Esophagus mucosa (tissue), 1 donor: ENCODE measurements at regions not wholly inside any gene's neighbourhood (a gene's known extent, or its start where the extent isn't known, plus 50 kb on each side); places are given as distances from the start of the nearest gene placed in this dataset.
"Not testable (repeated sequence)": the region's sequence is repeated elsewhere in the genome, so short reads cannot be mapped to it uniquely, and the experiment has no call there.

Experiments used
- ATAC-seq: fragments of 200-7000 bp; cut with Tn5 transposase; one replicate; pipeline ENCODE4 v1.9.1; 2020
- donor health status: DM: yes; HTN: yes; CAD: no.

- ATAC-seq: no peak
These were observed 74.6 kb upstream of the TAB2 start for GRCh38 chr6:149242883-149243282.

GRCh38 chr6:149244105-149244504 lies 73.4 kb upstream of the TAB2 start:
- no peak for ATAC-seq

- ATAC-seq: peak; percentile 42
These were observed 70.7 kb upstream of the TAB2 start for GRCh38 chr6:149246691-149247384.

GRCh38 chr6:149247385-149247763 lies 70.1 kb upstream of the TAB2 start:
- ATAC-seq: no peak

- not testable (repeated sequence) for ATAC-seq
These were observed 69.2 kb upstream of the TAB2 start for GRCh38 chr6:149248263-149248662.

GRCh38 chr6:149248693-149249369 lies 68.7 kb upstream of the TAB2 start:
- ATAC-seq: peak; percentile 62

- no peak for ATAC-seq
These were observed 67.8 kb upstream of the TAB2 start for GRCh38 chr6:149249370-149250357.

GRCh38 chr6:149250951-149251350 lies 66.6 kb upstream of the TAB2 start:
- ATAC-seq: peak; percentile 30

GRCh38 chr6:149252622-149253021 lies 64.9 kb upstream of the TAB2 start:
- ATAC-seq: peak; percentile 25

GRCh38 chr6:149254253-149254652 lies 63.3 kb upstream of the TAB2 start:
- ATAC-seq: no peak

- ATAC-seq: no peak
These were observed 57.8 kb upstream of the TAB2 start for GRCh38 chr6:149259753-149260152.

GRCh38 chr6:149260214-149260874 lies 57.2 kb upstream of the TAB2 start:
- ATAC-seq: no peak

- no peak for ATAC-seq
These were observed 56.0 kb upstream of the TAB2 start for GRCh38 chr6:149261364-149262040.

- no peak for ATAC-seq
These were observed 54.2 kb upstream of the TAB2 start for GRCh38 chr6:149263321-149263720.

GRCh38 chr6:149264629-149265028 lies 52.9 kb upstream of the TAB2 start:
- no peak for ATAC-seq

- no peak for ATAC-seq
These were observed 51.6 kb upstream of the TAB2 start for GRCh38 chr6:149265945-149266344.

GRCh38 chr6:149266659-149267058 lies 50.9 kb upstream of the TAB2 start:
- ATAC-seq: no peak

- ATAC-seq: no peak
These were observed 50.4 kb upstream of the TAB2 start for GRCh38 chr6:149267072-149267471.

GRCh38 chr6:149267513-149268043 lies 49.9 kb upstream of the TAB2 start:
- no peak for ATAC-seq
